ENCODE measurements at regions not wholly inside any gene's neighbourhood (a gene's known extent, or its start where the extent isn't known, plus 50 kb on each side); places are given as distances from the start of the nearest gene placed in this dataset.

GRCh38 chr20:48288930-48289507, 503.7 kb upstream of the SULF2 start:
- H3K4me2 ChIP-seq (replicated peaks; ENCODE audit: extremely low read depth, low read length, poor library complexity, severe bottlenecking), result no peak overlapping the region
- H3K27ac ChIP-seq (ENCODE audit: low read depth in 1 of 2, low read length in 2 of 2), result no peak overlapping the region
- no peak overlapping the region for H3K27ac Mint-ChIP-seq
- H3K27me3 ChIP-seq (ENCODE audit: control insufficient read depth in 2 of 2, insufficient read depth in 2 of 2, low read length in 2 of 2), result no peaks in the 10 kb centered on the region
- intact Hi-C loops (cut with micrococcal nuclease), result no loop called here
- H3K9me3 ChIP-seq (replicated peaks in 1 of 2; ENCODE audit: control insufficient read depth in 1 of 2, insufficient read depth in 1 of 2, low read length in 2 of 2), result no peaks in the 10 kb centered on the region
- H3K9ac ChIP-seq (ENCODE audit: insufficient read depth, low read length, poor library complexity, severe bottlenecking), result no peak overlapping the region
- H3K9me3 Mint-ChIP-seq, result no peaks in the 10 kb centered on the region
- H3K27me3 Mint-ChIP-seq (ENCODE audit: low read depth in 3 of 3), result peaks cover 3 to 19% (median 3%) of the 10 kb centered on the region in 3 donors
- H3K4me3 ChIP-seq (replicated peaks in 1 of 3; ENCODE audit: low read depth in 2 of 3, low read length in 3 of 3), result no peak overlapping the region
- no peaks in the 10 kb centered on the region for H3K4me1 Mint-ChIP-seq
- no peaks in the 10 kb centered on the region for H4K20me1 ChIP-seq (ENCODE audit: insufficient read depth, low read length)
- no peak for TF ChIP-seq CTCF (IDR thresholded peaks at IDR 0.05)
- 60% methylated on average over 1 of the region's 2 CpGs for WGBS (ENCODE audit: insufficient coverage)
- no peak overlapping the region for H3K4me3 Mint-ChIP-seq
- no peaks in the 10 kb centered on the region for H3K36me3 ChIP-seq (replicated peaks in 1 of 2; ENCODE audit: control insufficient read depth in 1 of 2, insufficient read depth in 2 of 2, low read length in 2 of 2)
- H3K79me2 ChIP-seq (ENCODE audit: insufficient read depth, low read length), result no peaks in the 10 kb centered on the region
- DNase-seq, result no peak
- H2AFZ ChIP-seq (ENCODE audit: insufficient read depth, low read depth, low read length, poor library complexity, severe bottlenecking), result no peak overlapping the region
- no peaks in the 10 kb centered on the region for H3K36me3 Mint-ChIP-seq
- H3K4me1 ChIP-seq (ENCODE audit: control insufficient read depth in 1 of 2, insufficient read depth in 2 of 2, low read length in 2 of 2), result no peaks in the 10 kb centered on the region

- H4K20me1 ChIP-seq (ENCODE audit: insufficient read depth, low read length), result no peaks in the 10 kb centered on the region
- H3K4me1 ChIP-seq (ENCODE audit: control insufficient read depth in 1 of 2, insufficient read depth in 2 of 2, low read length in 2 of 2), result no peaks in the 10 kb centered on the region
- intact Hi-C loops (cut with micrococcal nuclease), result no loop called here
- no peaks in the 10 kb centered on the region for H3K27me3 ChIP-seq (ENCODE audit: control insufficient read depth in 2 of 2, insufficient read depth in 2 of 2, low read length in 2 of 2)
- H3K79me2 ChIP-seq (ENCODE audit: insufficient read depth, low read length), result no peaks in the 10 kb centered on the region
- H2AFZ ChIP-seq (ENCODE audit: insufficient read depth, low read depth, low read length, poor library complexity, severe bottlenecking), result no peak overlapping the region
- Mint-ChIP-seq H3K4me1 (no peaks in the 10 kb centered on the region), H3K27ac (no peak overlapping the region), H3K27me3 (ENCODE audit: low read depth in 3 of 3) (peaks cover 2 to 22% (median 3%) of the 10 kb centered on the region in 3 donors), H3K36me3 (no peaks in the 10 kb centered on the region), H3K4me3 (no peak overlapping the region), H3K9me3 (peaks cover 0 to 5% (median 0%) of the 10 kb centered on the region in 7 donors)
- no peaks in the 10 kb centered on the region for H3K36me3 ChIP-seq (replicated peaks in 1 of 2; ENCODE audit: control insufficient read depth in 1 of 2, insufficient read depth in 2 of 2, low read length in 2 of 2)
- no peak overlapping the region for H3K4me3 ChIP-seq (replicated peaks in 1 of 3; ENCODE audit: low read depth in 2 of 3, low read length in 3 of 3)
- H3K9me3 ChIP-seq (replicated peaks in 1 of 2; ENCODE audit: control insufficient read depth in 1 of 2, insufficient read depth in 1 of 2, low read length in 2 of 2), result no peaks in the 10 kb centered on the region
- no peak overlapping the region for H3K9ac ChIP-seq (ENCODE audit: insufficient read depth, low read length, poor library complexity, severe bottlenecking)
- TF ChIP-seq CTCF (IDR thresholded peaks at IDR 0.05), result no peak
- H3K4me2 ChIP-seq (replicated peaks; ENCODE audit: extremely low read depth, low read length, poor library complexity, severe bottlenecking), result no peak overlapping the region
- WGBS (ENCODE audit: insufficient coverage), result 75% methylated on average over 1 of the region's 6 CpGs
- no peak for DNase-seq
- H3K27ac ChIP-seq (ENCODE audit: low read depth in 1 of 2, low read length in 2 of 2), result no peak overlapping the region
Measured at GRCh38 chr20:48287552-48288170, 502.4 kb upstream of the SULF2 start.

Measured in CD14-positive monocyte (primary cell).